Keratinocyte (primary cell): ENCODE measurements at regions not wholly inside any gene's neighbourhood (a gene's known extent, or its start where the extent isn't known, plus 50 kb on each side); places are given as distances from the start of the nearest gene placed in this dataset.

ENCODE experiments used
- CTCF ChIP-seq, 3 experiments: IDR thresholded peaks in 1 of 3; conservative IDR thresholded peaks in 1 of 3; optimal IDR thresholded peaks in 1 of 3; 2 replicates in 2 of 3; 3 replicates in 1 of 3; pipeline versions ENCODE3 to v1.5.1; 2011; ENCODE audit warnings: low read length in 3 of 3, mild to moderate bottlenecking in 3 of 3, moderate library complexity in 2 of 3, control low read depth in 1 of 3, inconsistent platforms in 1 of 3; ENCODE audit not compliant: insufficient read depth in 2 of 3; ENCODE audit errors: extremely low read depth in 1 of 3
- EZH2 ChIP-seq: IDR thresholded peaks from one replicate; pipeline ENCODE4 v1.6.1; 2012; ENCODE audit warnings: inconsistent platforms, mild to moderate bottlenecking, low read length, moderate library complexity

GRCh38 chr7:152931633-152932032, 172.1 kb downstream of the ACTR3B start:
- TF ChIP-seq CTCF (optimal IDR thresholded peaks at IDR 0.05 in 1 of 3, IDR thresholded peaks at IDR 0.05 in 1 of 3, conservative IDR thresholded peaks at IDR 0.05 in 1 of 3; ENCODE audit: extremely low read depth in 1 of 3, insufficient read depth in 2 of 3, low read length in 3 of 3) (no peak), EZH2 (no peak)
